ENCODE measurements at regions not wholly inside any gene's neighbourhood (a gene's known extent, or its start where the extent isn't known, plus 50 kb on each side); places are given as distances from the start of the nearest gene placed in this dataset.

DNA sequence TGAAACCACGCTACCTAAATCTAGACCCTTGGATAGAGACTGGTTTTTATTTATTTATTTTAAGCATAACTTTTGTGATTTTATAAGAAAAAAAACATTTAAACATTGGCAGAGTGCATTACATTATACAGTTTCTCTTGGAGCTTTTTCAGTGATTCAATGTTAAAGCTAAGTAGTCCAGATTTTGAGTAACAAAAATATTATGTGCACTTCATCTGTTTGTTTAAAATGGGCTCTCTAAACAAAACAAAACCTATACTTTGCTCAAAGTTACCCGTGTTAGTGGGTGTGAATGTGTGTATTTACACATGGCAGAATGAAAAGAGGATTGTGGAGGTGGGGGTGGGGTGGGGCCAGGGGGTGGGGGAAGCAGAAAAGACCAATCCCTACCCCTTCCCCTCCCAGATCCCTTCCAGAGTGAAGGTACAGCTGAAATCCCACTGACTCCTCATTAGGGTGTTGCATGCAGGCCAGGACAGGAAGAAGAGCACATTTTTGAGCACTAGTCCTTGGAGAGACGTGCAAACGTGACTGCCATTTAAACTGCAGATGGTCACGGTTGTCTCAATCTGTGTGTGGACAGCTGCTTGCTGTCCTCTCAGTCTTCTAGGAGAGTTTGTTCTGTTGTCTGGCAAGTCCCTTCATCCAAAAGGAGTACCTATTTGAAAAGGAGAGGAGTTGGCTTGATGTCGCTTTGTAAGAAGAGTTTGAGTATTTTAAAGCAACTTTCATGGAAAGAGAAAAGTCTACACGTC, 303.0 kb downstream of the ICOS start:
- Histone ChIP-seq H2AK5ac (ENCODE audit: insufficient read length, low read length) (no peak overlapping the region), H3K4me1 (ENCODE audit: insufficient read depth, low read length) (no peaks in the 10 kb centered on the region), H3K27me3 (ENCODE audit: insufficient read depth, low read length) (no peaks in the 10 kb centered on the region), H2BK20ac (ENCODE audit: low read depth, low read length, poor library complexity, severe bottlenecking) (no peak overlapping the region), H3K4ac (ENCODE audit: low read depth, low read length) (no peak overlapping the region), H2BK12ac (ENCODE audit: insufficient read length, low read depth, low read length) (no peak overlapping the region), H4K20me1 (ENCODE audit: control insufficient read depth, insufficient read depth, insufficient read length) (no peaks in the 10 kb centered on the region), H2BK15ac (ENCODE audit: low read depth, low read length) (no peak overlapping the region), H3K9me3 (ENCODE audit: control insufficient read depth, low read depth, low read length) (no peaks in the 10 kb centered on the region), H3K56ac (ENCODE audit: insufficient read length, low read depth, low read length) (no peak overlapping the region), H3K9ac (ENCODE audit: extremely low read depth, insufficient read length, low read length) (no peak overlapping the region), H2BK120ac (ENCODE audit: low read depth, low read length, poor library complexity, severe bottlenecking) (no peak overlapping the region), H3K27ac (ENCODE audit: insufficient read length, low read depth, low read length) (no peak overlapping the region), H2AFZ (ENCODE audit: low read length) (no peak overlapping the region), H3K18ac (ENCODE audit: insufficient read length, low read depth, low read length) (no peak overlapping the region), H3K79me1 (ENCODE audit: insufficient read depth, low read depth, low read length, poor library complexity, severe bottlenecking) (no peaks in the 10 kb centered on the region), H3K79me2 (ENCODE audit: insufficient read depth, low read length) (no peaks in the 10 kb centered on the region), H3K23ac (ENCODE audit: insufficient read length, low read depth, low read length) (no peak overlapping the region), H3T11ph (ENCODE audit: low read length) (no peak overlapping the region), H3K23me2 (ENCODE audit: insufficient read length, low read depth, low read length, poor library complexity, severe bottlenecking) (no peaks in the 10 kb centered on the region), H4K5ac (ENCODE audit: insufficient read length, low read depth, low read length) (no peak overlapping the region), H3K4me2 (ENCODE audit: insufficient read depth, insufficient read length, low read length) (no peak overlapping the region), H4K91ac (ENCODE audit: insufficient read length, low read depth, low read length) (no peak overlapping the region), H2BK5ac (ENCODE audit: insufficient read length, low read length) (no peak overlapping the region), H3K14ac (ENCODE audit: insufficient read depth, low read length) (no peak overlapping the region), H4K8ac (replicated peaks; ENCODE audit: insufficient read length, low read depth, low read length) (no peak overlapping the region)
- Mint-ChIP-seq H3K36me3 (ENCODE audit: insufficient read depth in 1 of 3, low read depth in 3 of 3) (peaks cover 0 to 2% (median 0%) of the 10 kb centered on the region in 3 experiments; a peak in 2 of 7 replicates), H3K4me3 (no peak overlapping the region), H3K4me1 (0 out of 4 replicates have a peak, but pooled peaks cover 0 to 2% of the 10 kb centered on the region in 2 experiments), H3K9me3 (no peaks in the 10 kb centered on the region), H3K27ac (no peak overlapping the region), H3K27me3 (ENCODE audit: low read depth) (no peaks in the 10 kb centered on the region)
- no peak for DNase-seq
- no CpG with 5 or more reads among the region's 7 CpGs for WGBS (ENCODE audit: extremely low coverage, insufficient read length, low lambda C conversion rate)
- TF ChIP-seq, protein P1, sequence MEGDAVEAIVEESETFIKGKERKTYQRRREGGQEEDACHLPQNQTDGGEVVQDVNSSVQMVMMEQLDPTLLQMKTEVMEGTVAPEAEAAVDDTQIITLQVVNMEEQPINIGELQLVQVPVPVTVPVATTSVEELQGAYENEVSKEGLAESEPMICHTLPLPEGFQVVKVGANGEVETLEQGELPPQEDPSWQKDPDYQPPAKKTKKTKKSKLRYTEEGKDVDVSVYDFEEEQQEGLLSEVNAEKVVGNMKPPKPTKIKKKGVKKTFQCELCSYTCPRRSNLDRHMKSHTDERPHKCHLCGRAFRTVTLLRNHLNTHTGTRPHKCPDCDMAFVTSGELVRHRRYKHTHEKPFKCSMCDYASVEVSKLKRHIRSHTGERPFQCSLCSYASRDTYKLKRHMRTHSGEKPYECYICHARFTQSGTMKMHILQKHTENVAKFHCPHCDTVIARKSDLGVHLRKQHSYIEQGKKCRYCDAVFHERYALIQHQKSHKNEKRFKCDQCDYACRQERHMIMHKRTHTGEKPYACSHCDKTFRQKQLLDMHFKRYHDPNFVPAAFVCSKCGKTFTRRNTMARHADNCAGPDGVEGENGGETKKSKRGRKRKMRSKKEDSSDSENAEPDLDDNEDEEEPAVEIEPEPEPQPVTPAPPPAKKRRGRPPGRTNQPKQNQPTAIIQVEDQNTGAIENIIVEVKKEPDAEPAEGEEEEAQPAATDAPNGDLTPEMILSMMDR (conservative IDR thresholded peaks at IDR 0.05) = no peak

All from H9 (cell line).